WERI-Rb-1 (cell line): ENCODE measurements at regions not wholly inside any gene's neighbourhood (a gene's known extent, or its start where the extent isn't known, plus 50 kb on each side); places are given as distances from the start of the nearest gene placed in this dataset.

Experiments used
- DNase-seq: peaks from one replicate; pipeline ENCODE4 v3.0.0-alpha.2; 2020
- H3K27ac ChIP-seq: fragments of 250-450 bp; sonication (Bioruptor Pico); 2 replicates; pipeline ENCODE4 v1.5.1; 2020; ENCODE audit warnings: mild to moderate bottlenecking, moderate library complexity
- H3K27me3 ChIP-seq: fragments of 250-450 bp; sonication (Bioruptor Pico); 2 replicates; pipeline ENCODE4 v1.5.1; 2021; ENCODE audit warnings: mild to moderate bottlenecking, low read depth, moderate library complexity; ENCODE audit not compliant: insufficient read depth, severe bottlenecking
- H3K36me3 ChIP-seq: fragments of 250-450 bp; sonication (Bioruptor Pico); 2 replicates; pipeline ENCODE4 v1.5.1; 2020; ENCODE audit warnings: mild to moderate bottlenecking, moderate library complexity
- H3K4me3 ChIP-seq: 2 replicates; pipeline ENCODE4 v1.5.1; 2011; ENCODE audit warnings: low read depth, mild to moderate bottlenecking, control low read depth, low read length
- H3K9me3 ChIP-seq: fragments of 250-450 bp; sonication (Bioruptor Pico); 2 replicates; pipeline ENCODE4 v1.5.1; 2021; ENCODE audit warnings: mild to moderate bottlenecking, moderate library complexity; ENCODE audit not compliant: severe bottlenecking
- TF ChIP-seq, protein P1 (sequence below): IDR thresholded peaks from 2 replicates; pipeline ENCODE4 v1.5.1; 2011; ENCODE audit warnings: low read depth, mild to moderate bottlenecking, control low read depth, inconsistent platforms, low read length

DNA sequence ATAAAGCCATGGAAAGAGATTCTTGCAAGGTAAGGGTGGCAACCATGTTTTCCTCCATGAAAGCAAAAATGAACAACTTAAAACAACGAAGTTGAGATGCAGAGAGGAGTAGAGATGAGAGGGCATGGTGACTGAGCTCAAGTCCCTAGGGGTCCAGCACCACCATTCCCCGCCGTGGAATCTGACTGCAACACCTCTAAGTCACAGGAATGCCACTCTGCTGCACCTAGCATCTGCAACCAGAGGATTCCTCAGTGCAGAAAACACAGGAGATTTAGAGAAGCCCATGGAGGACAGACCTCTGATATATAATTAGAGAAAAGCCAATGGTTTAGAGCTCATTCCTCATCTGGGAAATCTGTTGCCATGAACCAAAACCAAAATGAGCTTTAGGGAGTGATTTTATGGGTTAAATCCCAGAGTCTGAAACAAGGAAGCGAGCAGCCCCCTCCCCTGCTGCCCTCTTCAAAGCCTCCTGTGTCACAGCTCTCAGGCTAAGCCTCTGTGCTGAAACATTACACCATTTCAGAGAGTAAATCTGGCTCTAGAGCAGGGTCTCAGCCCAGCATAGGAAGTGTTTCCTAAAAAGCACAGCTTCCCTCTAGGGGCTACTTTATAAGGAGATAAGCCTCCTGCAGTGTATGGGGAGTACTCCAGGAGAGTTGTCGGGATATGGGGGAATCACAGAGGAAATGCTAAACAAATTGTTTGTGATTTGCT is 1043.6 kb downstream of the UQCRFS1 start:
- peak; percentile 77 for DNase-seq
- Histone ChIP-seq H3K9me3 (peaks cover 4% of the 10 kb centered on the region), H3K27me3 (no peaks in the 10 kb centered on the region), H3K36me3 (no peaks in the 10 kb centered on the region), H3K27ac (peak overlapping the region; percentile 82), H3K4me3 (peak overlapping the region; percentile 27)
- TF ChIP-seq, protein P1, sequence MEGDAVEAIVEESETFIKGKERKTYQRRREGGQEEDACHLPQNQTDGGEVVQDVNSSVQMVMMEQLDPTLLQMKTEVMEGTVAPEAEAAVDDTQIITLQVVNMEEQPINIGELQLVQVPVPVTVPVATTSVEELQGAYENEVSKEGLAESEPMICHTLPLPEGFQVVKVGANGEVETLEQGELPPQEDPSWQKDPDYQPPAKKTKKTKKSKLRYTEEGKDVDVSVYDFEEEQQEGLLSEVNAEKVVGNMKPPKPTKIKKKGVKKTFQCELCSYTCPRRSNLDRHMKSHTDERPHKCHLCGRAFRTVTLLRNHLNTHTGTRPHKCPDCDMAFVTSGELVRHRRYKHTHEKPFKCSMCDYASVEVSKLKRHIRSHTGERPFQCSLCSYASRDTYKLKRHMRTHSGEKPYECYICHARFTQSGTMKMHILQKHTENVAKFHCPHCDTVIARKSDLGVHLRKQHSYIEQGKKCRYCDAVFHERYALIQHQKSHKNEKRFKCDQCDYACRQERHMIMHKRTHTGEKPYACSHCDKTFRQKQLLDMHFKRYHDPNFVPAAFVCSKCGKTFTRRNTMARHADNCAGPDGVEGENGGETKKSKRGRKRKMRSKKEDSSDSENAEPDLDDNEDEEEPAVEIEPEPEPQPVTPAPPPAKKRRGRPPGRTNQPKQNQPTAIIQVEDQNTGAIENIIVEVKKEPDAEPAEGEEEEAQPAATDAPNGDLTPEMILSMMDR = no peak

DNA sequence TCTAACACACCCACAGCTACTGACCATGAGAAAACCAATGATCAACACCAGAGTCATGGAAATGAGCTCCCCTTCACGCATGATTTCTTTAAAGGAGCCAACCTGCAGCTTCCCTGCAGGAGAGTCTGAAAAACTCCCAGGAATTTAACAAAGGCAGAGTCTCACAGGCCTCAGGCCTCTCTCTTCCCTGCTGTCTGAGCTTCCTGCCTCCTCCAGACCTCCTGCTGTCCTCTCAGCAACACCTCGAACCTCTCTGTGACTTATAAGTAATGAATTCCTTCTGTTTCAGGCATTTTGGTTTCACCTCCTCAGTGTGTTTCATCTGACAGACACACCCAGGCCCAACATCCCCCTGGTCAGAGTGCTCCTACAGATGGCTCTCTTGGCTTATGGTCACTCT is 1044.4 kb downstream of the UQCRFS1 start:
- peak; percentile 20 for DNase-seq
- no peak overlapping the region for H3K4me3 ChIP-seq
- H3K27me3 ChIP-seq = no peaks in the 10 kb centered on the region
- TF ChIP-seq, protein P1 = no peak
- peaks cover 4% of the 10 kb centered on the region for H3K9me3 ChIP-seq
- no peaks in the 10 kb centered on the region for H3K36me3 ChIP-seq
- peak overlapping the region; percentile 82 for H3K27ac ChIP-seq

DNA sequence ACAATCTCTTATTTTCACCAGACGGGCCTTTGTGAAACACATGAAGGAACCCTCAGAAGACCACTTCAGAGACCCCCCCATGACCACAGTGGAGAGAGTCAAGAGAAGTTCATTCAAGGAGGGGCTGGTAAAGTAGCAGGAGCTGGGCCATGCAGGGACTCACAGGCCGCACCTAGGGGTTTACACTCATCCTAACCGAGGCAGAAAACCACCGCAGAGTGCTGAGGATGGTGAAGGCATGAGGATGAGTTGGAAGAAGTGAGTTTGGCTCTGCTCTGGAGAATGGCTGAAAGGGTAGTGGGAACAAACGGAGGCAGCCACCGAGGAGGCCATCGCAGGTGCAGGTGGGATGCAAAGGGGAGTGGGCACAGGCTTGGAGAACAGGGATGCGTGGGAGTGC is 1046.9 kb downstream of the UQCRFS1 start:
- no peak for DNase-seq
- no peaks in the 10 kb centered on the region for H3K27me3 ChIP-seq
- H3K4me3 ChIP-seq = no peak overlapping the region
- no peaks in the 10 kb centered on the region for H3K9me3 ChIP-seq
- TF ChIP-seq, protein P1 = no peak
- no peak overlapping the region for H3K27ac ChIP-seq
- H3K36me3 ChIP-seq = no peaks in the 10 kb centered on the region

DNA sequence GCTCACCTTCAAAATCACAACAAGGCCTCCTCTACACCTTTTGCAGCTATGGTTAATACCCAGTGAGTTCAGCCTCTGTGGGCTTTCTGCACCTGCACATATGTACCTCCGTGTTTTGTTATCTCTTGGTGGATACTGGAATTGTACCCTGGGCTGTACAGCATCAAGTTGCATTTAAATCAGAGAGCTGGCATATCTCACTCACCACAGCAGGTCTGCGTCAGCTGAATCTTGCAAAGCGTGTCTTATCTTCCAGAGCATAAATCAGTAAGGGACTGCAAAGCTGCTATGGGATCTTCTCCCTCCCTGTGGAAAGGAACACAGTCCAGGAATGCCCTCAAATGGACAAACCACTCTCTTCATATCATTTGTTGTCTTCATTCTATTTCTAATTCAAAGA is 1048.7 kb downstream of the UQCRFS1 start:
- no peaks in the 10 kb centered on the region for H3K27me3 ChIP-seq
- no peak for DNase-seq
- H3K9me3 ChIP-seq = peaks cover 5% of the 10 kb centered on the region
- H3K4me3 ChIP-seq = no peak overlapping the region
- TF ChIP-seq, protein P1 = no peak
- no peak overlapping the region for H3K27ac ChIP-seq
- no peaks in the 10 kb centered on the region for H3K36me3 ChIP-seq

DNA sequence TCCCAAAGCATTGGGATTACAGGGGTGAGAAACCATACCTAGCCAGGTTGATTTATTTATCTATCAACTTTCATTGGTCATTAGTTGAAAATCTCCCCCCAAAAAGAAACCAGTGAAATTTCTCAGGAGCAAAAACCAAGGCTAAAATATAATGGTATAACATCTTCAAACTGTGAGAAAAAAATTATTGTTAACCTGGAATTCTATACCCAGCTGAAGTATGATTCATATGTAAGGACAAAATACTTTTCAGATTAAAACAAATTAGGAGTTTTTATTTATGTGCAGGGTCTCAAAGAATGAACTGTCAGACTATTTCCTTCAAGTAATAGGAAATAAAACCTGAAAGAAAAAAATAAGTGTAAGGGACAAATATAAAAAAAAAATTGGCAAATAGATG is 1053.9 kb downstream of the UQCRFS1 start:
- no peak for DNase-seq
- peaks cover 5% of the 10 kb centered on the region for H3K9me3 ChIP-seq
- H3K4me3 ChIP-seq = no peak overlapping the region
- TF ChIP-seq, protein P1 = no peak
- H3K27me3 ChIP-seq = no peaks in the 10 kb centered on the region
- H3K36me3 ChIP-seq = no peaks in the 10 kb centered on the region
- H3K27ac ChIP-seq = no peak overlapping the region

DNA sequence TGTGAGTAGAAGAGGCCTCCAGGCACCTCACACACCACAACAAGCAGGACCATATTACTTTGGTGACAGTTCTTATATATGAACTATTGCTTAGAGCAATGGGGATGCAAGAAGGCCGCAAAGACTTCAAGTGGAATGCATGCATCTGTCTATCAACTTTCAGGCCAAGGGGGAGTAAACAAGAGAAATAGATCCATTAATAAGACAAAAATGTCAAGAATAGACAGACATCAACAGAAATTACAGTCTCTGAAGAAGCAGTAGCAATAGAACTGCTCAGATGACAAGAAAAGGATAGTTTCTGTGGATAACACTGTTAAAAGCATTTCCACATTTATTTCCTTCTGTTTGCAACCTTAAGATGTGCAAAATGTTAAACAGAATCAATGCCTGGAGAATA is 1057.7 kb downstream of the UQCRFS1 start:
- H3K36me3 ChIP-seq = no peaks in the 10 kb centered on the region
- no peak overlapping the region for H3K27ac ChIP-seq
- TF ChIP-seq, protein P1 = no peak
- H3K4me3 ChIP-seq = no peak overlapping the region
- no peaks in the 10 kb centered on the region for H3K9me3 ChIP-seq
- DNase-seq = no peak
- no peaks in the 10 kb centered on the region for H3K27me3 ChIP-seq
